RWPE1 (cell line): ENCODE measurements at regions not wholly inside any gene's neighbourhood (a gene's known extent, or its start where the extent isn't known, plus 50 kb on each side); places are given as distances from the start of the nearest gene placed in this dataset.

Experiments
- CTCF ChIA-PET: fragments of 350-600 bp; sonication (Branson Sonifier 250); formaldehyde crosslinking; extraction: SDS; loops from one replicate; lab custom pipeline; 2021; lab: Yijun Ruan, JAX
- POLR2A ChIA-PET: fragments of 400-600 bp; formaldehyde crosslinking; extraction: SDS; loops from one replicate; lab custom pipeline; 2020; ENCODE audit warnings: antibody characterized with exemption; ENCODE audit not compliant: low non-redundant PET; lab: Yijun Ruan, JAX
- DNase-seq: peaks from one replicate; pipeline ENCODE4 v3.0.0; 2012; ENCODE audit warnings: low spot score
- H3K27ac ChIP-seq: fragments of 450-650 bp; 2 replicates; pipeline ENCODE4 v1.5.1; 2017
- CTCF ChIP-seq: fragments of 450-650 bp; conservative IDR thresholded peaks from 2 replicates; pipeline ENCODE4 v1.5.1; 2017; ENCODE audit warnings: low read depth, mild to moderate bottlenecking

GRCh38 chr12:97309921-97310320 is 152.7 kb upstream of the RMST start:
- DNase-seq: no peak
- POLR2A ChIA-PET: no interaction called here
- TF ChIP-seq CTCF: no peak
- CTCF ChIA-PET: interaction anchor here (0.5 to 0.8 kb wide), 4 partner anchors 56 to 1735 kb away, joined by 3 to 4 read pairs (median 3); no protein-coding TSS in a partner anchor
- H3K27ac ChIP-seq: no peak overlapping the region

- ChIA-PET POLR2A (no interaction called here), CTCF (no interaction called here)
- H3K27ac ChIP-seq: no peak overlapping the region
- no peak for TF ChIP-seq CTCF
- DNase-seq: no peak
These were observed 150.0 kb upstream of the RMST start for GRCh38 chr12:97312570-97313135.

GRCh38 chr12:97313471-97314190 is 149.0 kb upstream of the RMST start:
- DNase-seq: no peak
- CTCF ChIA-PET: no interaction called here
- no peak for TF ChIP-seq CTCF

GRCh38 chr12:97316321-97316720 is 146.3 kb upstream of the RMST start:
- CTCF ChIA-PET: no interaction called here
- TF ChIP-seq CTCF: no peak
- POLR2A ChIA-PET: no interaction called here
- H3K27ac ChIP-seq: no peak overlapping the region
- DNase-seq: no peak

More at GRCh38 chr12:97313471-97314190, 149.0 kb upstream of the RMST start:
- POLR2A ChIA-PET: no interaction called here
- no peak overlapping the region for H3K27ac ChIP-seq

- POLR2A ChIA-PET: no interaction called here
- CTCF ChIA-PET: no interaction called here
- no peak overlapping the region for H3K27ac ChIP-seq
- TF ChIP-seq CTCF: no peak
- no peak for DNase-seq
These were observed 141.0 kb upstream of the RMST start for GRCh38 chr12:97321621-97322020.

GRCh38 chr12:97322388-97322787 is 140.2 kb upstream of the RMST start:
- H3K27ac ChIP-seq: no peak overlapping the region
- ChIA-PET CTCF (no interaction called here), POLR2A (no interaction called here)
- TF ChIP-seq CTCF: no peak
- no peak for DNase-seq
